ENCODE measurements at regions not wholly inside any gene's neighbourhood (a gene's known extent, or its start where the extent isn't known, plus 50 kb on each side); places are given as distances from the start of the nearest gene placed in this dataset.
A peak's percentile ranks its signal among the peaks of the same experiment; 100 is the strongest.

DNA sequence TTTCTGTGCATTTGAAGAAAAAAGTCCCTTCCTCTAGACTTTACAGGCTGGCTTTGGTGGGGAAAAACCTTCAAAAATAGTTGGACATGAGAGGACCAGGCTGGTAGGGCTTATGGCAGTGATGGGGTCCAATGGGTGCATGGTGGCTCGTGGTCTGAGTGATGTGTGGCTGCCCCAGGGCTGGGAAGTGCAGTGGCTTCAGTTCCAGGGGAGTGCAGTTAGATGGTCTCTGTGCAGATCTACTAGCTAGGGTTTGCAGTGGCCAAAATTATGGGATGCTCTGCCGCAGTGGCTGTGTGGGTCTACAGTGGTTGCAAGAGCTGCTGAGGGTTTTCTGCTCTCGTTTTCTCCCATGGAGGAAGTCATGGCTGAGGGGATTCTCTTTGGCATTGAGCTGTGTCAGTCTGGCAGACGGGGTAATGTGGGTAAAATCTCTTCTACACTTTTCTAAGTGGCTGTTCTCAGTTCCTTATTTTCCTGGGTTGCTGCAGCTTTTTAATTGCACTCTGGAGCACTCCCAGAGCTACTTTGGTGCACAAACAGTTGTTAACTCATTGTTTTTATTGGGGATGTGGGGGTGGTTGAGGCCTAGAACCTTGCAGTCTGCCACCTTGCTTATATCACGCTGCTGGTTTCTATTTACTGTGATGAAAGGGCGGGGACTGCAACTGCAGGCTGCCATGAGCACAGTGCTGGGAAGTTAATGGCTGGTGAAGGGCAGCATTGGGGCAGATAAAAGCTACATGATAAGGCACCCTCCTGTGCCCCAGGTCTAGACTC is 1324.6 kb downstream of the NSUN3 start (continued):
- TF ChIP-seq, protein P1, sequence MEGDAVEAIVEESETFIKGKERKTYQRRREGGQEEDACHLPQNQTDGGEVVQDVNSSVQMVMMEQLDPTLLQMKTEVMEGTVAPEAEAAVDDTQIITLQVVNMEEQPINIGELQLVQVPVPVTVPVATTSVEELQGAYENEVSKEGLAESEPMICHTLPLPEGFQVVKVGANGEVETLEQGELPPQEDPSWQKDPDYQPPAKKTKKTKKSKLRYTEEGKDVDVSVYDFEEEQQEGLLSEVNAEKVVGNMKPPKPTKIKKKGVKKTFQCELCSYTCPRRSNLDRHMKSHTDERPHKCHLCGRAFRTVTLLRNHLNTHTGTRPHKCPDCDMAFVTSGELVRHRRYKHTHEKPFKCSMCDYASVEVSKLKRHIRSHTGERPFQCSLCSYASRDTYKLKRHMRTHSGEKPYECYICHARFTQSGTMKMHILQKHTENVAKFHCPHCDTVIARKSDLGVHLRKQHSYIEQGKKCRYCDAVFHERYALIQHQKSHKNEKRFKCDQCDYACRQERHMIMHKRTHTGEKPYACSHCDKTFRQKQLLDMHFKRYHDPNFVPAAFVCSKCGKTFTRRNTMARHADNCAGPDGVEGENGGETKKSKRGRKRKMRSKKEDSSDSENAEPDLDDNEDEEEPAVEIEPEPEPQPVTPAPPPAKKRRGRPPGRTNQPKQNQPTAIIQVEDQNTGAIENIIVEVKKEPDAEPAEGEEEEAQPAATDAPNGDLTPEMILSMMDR (IDR thresholded peaks at IDR 0.05; ENCODE audit: poor library complexity, severe bottlenecking): no peak

DNA sequence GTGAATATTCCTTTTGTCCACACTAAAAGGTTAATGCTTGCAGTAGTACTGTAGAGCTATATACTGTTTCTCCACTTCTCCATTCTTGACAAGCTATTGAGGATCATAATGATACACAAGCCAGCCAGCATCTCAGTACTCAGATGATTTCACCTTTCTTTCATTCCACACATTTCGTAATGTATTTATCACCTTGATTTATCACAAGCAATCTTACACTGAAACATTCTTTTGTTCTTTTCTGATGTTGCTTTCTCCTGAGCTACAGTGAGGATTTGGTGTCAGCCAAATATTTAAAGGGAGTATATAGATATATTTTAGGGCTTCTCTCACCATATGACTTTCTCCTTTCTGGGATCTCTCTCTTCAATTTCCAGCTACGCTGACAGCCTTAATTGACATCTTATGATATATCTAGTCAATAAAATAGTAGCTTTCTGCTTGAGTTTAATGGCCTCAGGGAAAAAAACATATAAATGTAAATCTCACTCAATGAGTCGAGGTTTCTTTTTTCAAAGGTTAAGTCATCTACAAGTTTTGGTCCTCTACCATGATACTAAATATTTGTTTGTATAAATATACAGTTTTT is 1327.0 kb downstream of the NSUN3 start:
- Histone ChIP-seq H3K9ac (ENCODE audit: low read length) (no peak overlapping the region), H3F3A (ENCODE audit: insufficient read depth, low read length, poor library complexity, severe bottlenecking) (no peaks in the 10 kb centered on the region), H3K27me3 (ENCODE audit: insufficient read depth, low read depth, low read length) (no peaks in the 10 kb centered on the region), H3K4me3 (ENCODE audit: low read length) (no peak overlapping the region), H3K36me3 (ENCODE audit: insufficient read depth, low read length) (no peaks in the 10 kb centered on the region), H2AFZ (ENCODE audit: low read depth, low read length) (no peak overlapping the region), H3K27ac (ENCODE audit: low read length) (peak overlapping the region; percentile 27), H3K4me2 (ENCODE audit: low read length) (peak overlapping the region; percentile 7), H4K20me1 (ENCODE audit: insufficient read depth) (no peaks in the 10 kb centered on the region), H3K9me2 (ENCODE audit: insufficient read depth, low read length) (no peaks in the 10 kb centered on the region), H3K79me2 (replicated peaks; ENCODE audit: insufficient read depth, low read length) (no peaks in the 10 kb centered on the region), H3K9me3 (ENCODE audit: low read length) (no peaks in the 10 kb centered on the region)
- TF ChIP-seq EZH2 (IDR thresholded peaks at IDR 0.05; ENCODE audit: borderline replicate concordance, insufficient read depth, low read length, poor library complexity, severe bottlenecking): no peak
- peak; percentile 68 for TF ChIP-seq EP300 (conservative IDR thresholded peaks at IDR 0.05; ENCODE audit: poor library complexity, severe bottlenecking)
- TF ChIP-seq SMC3 (conservative IDR thresholded peaks at IDR 0.05; ENCODE audit: poor library complexity): no peak
- TF ChIP-seq MXI1 (conservative IDR thresholded peaks at IDR 0.05; ENCODE audit: poor library complexity, severe bottlenecking): no peak
- TF ChIP-seq POLR2AphosphoS5 (IDR thresholded peaks at IDR 0.05): no peak
- TF ChIP-seq, protein P1 (IDR thresholded peaks at IDR 0.05; ENCODE audit: poor library complexity, severe bottlenecking): no peak
- no peak for TF ChIP-seq RAD21 (conservative IDR thresholded peaks at IDR 0.05)
- TF ChIP-seq, protein P2, sequence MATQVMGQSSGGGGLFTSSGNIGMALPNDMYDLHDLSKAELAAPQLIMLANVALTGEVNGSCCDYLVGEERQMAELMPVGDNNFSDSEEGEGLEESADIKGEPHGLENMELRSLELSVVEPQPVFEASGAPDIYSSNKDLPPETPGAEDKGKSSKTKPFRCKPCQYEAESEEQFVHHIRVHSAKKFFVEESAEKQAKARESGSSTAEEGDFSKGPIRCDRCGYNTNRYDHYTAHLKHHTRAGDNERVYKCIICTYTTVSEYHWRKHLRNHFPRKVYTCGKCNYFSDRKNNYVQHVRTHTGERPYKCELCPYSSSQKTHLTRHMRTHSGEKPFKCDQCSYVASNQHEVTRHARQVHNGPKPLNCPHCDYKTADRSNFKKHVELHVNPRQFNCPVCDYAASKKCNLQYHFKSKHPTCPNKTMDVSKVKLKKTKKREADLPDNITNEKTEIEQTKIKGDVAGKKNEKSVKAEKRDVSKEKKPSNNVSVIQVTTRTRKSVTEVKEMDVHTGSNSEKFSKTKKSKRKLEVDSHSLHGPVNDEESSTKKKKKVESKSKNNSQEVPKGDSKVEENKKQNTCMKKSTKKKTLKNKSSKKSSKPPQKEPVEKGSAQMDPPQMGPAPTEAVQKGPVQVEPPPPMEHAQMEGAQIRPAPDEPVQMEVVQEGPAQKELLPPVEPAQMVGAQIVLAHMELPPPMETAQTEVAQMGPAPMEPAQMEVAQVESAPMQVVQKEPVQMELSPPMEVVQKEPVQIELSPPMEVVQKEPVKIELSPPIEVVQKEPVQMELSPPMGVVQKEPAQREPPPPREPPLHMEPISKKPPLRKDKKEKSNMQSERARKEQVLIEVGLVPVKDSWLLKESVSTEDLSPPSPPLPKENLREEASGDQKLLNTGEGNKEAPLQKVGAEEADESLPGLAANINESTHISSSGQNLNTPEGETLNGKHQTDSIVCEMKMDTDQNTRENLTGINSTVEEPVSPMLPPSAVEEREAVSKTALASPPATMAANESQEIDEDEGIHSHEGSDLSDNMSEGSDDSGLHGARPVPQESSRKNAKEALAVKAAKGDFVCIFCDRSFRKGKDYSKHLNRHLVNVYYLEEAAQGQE (IDR thresholded peaks at IDR 0.05; ENCODE audit: borderline replicate concordance): no peak
